Transverse colon (tissue), 4 donors: ENCODE measurements at regions not wholly inside any gene's neighbourhood (a gene's known extent, or its start where the extent isn't known, plus 50 kb on each side); places are given as distances from the start of the nearest gene placed in this dataset.

Experiments
- DNase-seq: peaks from one replicate; pipeline ENCODE4 v3.0.0-alpha.2; 2019
- H3K27ac ChIP-seq, 4 donors: fragments of 200-600 bp; sonication (generic); 2 replicates each; pipeline ENCODE4 v1.5.1; 2016 to 2018; ENCODE audit warnings: inconsistent platforms in 4 of 4
- H3K27me3 ChIP-seq: fragments of 200-600 bp; sonication (generic); 2 replicates; pipeline ENCODE4 v1.5.1; 2017; ENCODE audit warnings: inconsistent platforms
- H3K36me3 ChIP-seq, 4 donors: fragments of 200-600 bp; sonication (generic); 2 replicates each; pipeline ENCODE4 v1.5.1; 2017 to 2019; ENCODE audit warnings: inconsistent platforms in 4 of 4
- H3K4me1 ChIP-seq, 4 donors: fragments of 200-600 bp; sonication (generic); 2 replicates each; pipeline ENCODE4 v1.5.1; 2017 to 2020; ENCODE audit warnings: inconsistent platforms in 4 of 4
- H3K4me3 ChIP-seq, 4 donors: fragments of 200-600 bp; sonication (generic); 1 replicate in 1 of 4; 2 replicates in 3 of 4; pipeline versions ENCODE4 v1.5.1 to v1.6.1; 2017 to 2019; ENCODE audit warnings: inconsistent platforms in 4 of 4
- H3K9me3 ChIP-seq, 2 donors: fragments of 200-600 bp; sonication (generic); 2 replicates each; pipeline ENCODE4 v1.5.1; 2017 to 2019; ENCODE audit warnings: inconsistent platforms in 2 of 2
- EP300 ChIP-seq: sonication (generic); formaldehyde crosslinking; IDR thresholded peaks from one replicate; pipeline ENCODE4 v1.6.1; 2017; ENCODE audit warnings: antibody characterized with exemption, low read depth
- POLR2A ChIP-seq: fragments of 450-650 bp; IDR thresholded peaks from one replicate; pipeline ENCODE4 v1.6.1; 2016; ENCODE audit warnings: antibody characterized with exemption, mild to moderate bottlenecking, moderate library complexity
- POLR2AphosphoS5 ChIP-seq, 3 donors: sonication (generic); formaldehyde crosslinking; IDR thresholded peaks; one replicate each; pipeline ENCODE4 v1.6.1; 2016; ENCODE audit warnings: antibody characterized with exemption in 3 of 3
- WGBS, 2 donors: methylation state at CpG; one replicate each; pipeline ENCODE4 v1.1.5; 2018; ENCODE audit warnings: low coverage in 1 of 2; 5-methylcytosine and 5-hydroxymethylcytosine counted together
- in situ Hi-C, 4 donors: fragments of 200-750 bp; cut with MboI; loops; one replicate each; pipeline versions ENCODE4 v1.15.0 to v1.15.1; 2017; ENCODE audit warnings: low sequenced_read_pairs in 3 of 4, low pct_ligation_motif_present in 1 of 4, low pct_unique_long_range_greater_than_20kb in 1 of 4
- intact Hi-C: fragments of 100-400 bp; cut with DNase I; formaldehyde crosslinking; loops from one replicate; pipeline ENCODE4 v1.15.1; 2023; ENCODE audit warnings: low total_unique reads
- TF ChIP-seq, protein P1 (sequence below), 5 experiments: fragments of 200-600 bp in 3 of 5; fragments of 450-650 bp in 2 of 5; sonication (generic) in 3 of 5; IDR thresholded peaks; 1 replicate in 2 of 5; 2 replicates in 3 of 5; pipeline ENCODE4 v1.5.1; 2016 to 2017; ENCODE audit warnings: antibody characterized with exemption in 5 of 5, inconsistent platforms in 3 of 5, mild to moderate bottlenecking in 2 of 5, moderate library complexity in 1 of 5

DNA sequence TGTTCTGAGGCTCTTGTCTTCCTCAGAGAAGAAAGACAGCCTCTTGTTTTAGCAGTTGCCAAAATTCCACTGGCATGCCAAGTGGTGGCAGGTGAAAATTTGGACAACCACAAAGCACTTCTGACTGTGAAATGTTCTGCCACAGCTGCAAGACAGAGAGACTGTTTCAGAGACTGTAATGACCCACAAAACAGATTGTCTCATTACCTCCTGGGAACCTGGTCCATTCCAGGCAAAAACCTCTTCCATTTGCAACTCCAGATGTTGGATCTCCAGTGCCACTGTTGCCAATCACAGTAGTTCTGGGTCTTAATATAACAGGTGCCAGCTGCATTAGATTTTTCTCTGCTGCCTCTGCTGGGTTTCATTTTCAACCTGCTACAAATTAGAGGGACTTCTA lies 911.5 kb downstream of the UQCRFS1 start:
- in situ Hi-C loops (no loop called here), intact Hi-C loops (no loop called here)
- DNase-seq, result no peak
- no peaks in the 10 kb centered on the region for H3K4me1 ChIP-seq
- H3K27me3 ChIP-seq, result no peaks in the 10 kb centered on the region
- TF ChIP-seq, protein P1, sequence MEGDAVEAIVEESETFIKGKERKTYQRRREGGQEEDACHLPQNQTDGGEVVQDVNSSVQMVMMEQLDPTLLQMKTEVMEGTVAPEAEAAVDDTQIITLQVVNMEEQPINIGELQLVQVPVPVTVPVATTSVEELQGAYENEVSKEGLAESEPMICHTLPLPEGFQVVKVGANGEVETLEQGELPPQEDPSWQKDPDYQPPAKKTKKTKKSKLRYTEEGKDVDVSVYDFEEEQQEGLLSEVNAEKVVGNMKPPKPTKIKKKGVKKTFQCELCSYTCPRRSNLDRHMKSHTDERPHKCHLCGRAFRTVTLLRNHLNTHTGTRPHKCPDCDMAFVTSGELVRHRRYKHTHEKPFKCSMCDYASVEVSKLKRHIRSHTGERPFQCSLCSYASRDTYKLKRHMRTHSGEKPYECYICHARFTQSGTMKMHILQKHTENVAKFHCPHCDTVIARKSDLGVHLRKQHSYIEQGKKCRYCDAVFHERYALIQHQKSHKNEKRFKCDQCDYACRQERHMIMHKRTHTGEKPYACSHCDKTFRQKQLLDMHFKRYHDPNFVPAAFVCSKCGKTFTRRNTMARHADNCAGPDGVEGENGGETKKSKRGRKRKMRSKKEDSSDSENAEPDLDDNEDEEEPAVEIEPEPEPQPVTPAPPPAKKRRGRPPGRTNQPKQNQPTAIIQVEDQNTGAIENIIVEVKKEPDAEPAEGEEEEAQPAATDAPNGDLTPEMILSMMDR (IDR thresholded peaks at IDR 0.05), result no peak
- no peak for TF ChIP-seq POLR2A
- TF ChIP-seq EP300, result no peak
- no peak for TF ChIP-seq POLR2AphosphoS5 (IDR thresholded peaks at IDR 0.05)
- no peak overlapping the region for H3K27ac ChIP-seq
- no peaks in the 10 kb centered on the region for H3K36me3 ChIP-seq
- H3K4me3 ChIP-seq, result no peak overlapping the region
- H3K9me3 ChIP-seq, result no peaks in the 10 kb centered on the region

DNA sequence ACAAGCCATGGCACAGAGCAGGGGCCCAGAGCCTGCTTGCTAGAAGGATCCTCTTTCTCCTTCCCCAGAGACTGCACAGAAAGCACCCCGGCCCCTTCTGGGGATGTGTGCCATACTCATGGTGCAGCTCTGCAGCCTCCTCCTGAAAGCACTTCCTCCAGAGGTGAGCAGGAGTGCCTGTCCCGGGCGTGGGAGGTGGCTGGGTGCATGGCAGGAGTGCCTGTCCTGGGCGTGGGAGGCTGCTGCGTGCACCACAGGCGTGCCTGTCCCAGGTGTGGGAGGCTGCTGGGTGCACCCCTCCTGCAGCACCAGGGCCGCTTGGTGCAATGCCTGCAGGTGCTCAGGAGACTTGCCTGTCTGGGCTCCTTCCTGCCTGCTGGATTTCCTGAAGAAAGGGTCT lies 913.3 kb downstream of the UQCRFS1 start:
- intact Hi-C loops, result no loop called here
- Histone ChIP-seq H3K4me1 (no peaks in the 10 kb centered on the region), H3K9me3 (no peaks in the 10 kb centered on the region), H3K27ac (no peak overlapping the region), H3K4me3 (no peak overlapping the region), H3K36me3 (no peaks in the 10 kb centered on the region), H3K27me3 (no peaks in the 10 kb centered on the region)
- DNase-seq, result no peak
- WGBS, 2 donors, result 35% methylated on average over 7 of the region's 7 CpGs; no CpG with 5 or more reads in 1 of the 2 donors
- TF ChIP-seq POLR2A (no peak), POLR2AphosphoS5 (IDR thresholded peaks at IDR 0.05) (no peak), EP300 (no peak)
- TF ChIP-seq, protein P1 (IDR thresholded peaks at IDR 0.05), result no peak
- in situ Hi-C loops, result no loop called here

DNA sequence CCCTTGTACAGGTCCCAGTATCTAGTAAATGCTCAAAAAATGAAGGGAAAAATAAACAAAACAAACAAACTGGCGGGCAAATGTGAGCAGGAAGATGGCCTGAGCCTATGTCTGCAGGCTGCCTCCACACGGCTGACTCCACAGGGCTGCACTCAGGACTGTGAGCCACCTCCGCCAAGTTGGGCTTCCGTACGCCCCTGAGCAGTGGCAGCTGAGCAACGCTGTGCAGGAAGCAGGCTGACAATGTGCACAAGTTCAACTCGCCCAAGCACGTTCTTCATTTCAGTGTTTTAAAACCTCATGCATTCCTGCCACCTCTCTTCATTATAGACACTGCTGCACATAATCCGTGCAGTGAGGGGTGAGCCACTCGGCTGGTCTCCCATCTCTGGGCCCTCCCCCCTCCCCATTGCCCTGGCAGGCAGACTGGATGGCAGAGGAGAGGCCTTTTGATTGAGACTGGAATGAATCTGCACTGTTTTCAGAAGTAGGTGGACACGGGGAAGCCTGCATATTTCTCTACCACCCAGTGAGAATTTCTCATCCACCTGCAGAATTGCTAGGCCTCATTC lies 915.3 kb downstream of the UQCRFS1 start:
- intact Hi-C loops, result no loop called here
- H3K36me3 ChIP-seq, result no peaks in the 10 kb centered on the region
- TF ChIP-seq, protein P1 (IDR thresholded peaks at IDR 0.05), result no peak
- TF ChIP-seq EP300 (no peak), POLR2A (no peak), POLR2AphosphoS5 (IDR thresholded peaks at IDR 0.05) (no peak)
- no peaks in the 10 kb centered on the region for H3K27me3 ChIP-seq
- 47 to 76% methylated on average over 3 to 11 of the region's 11 CpGs for WGBS, 2 donors
- peaks cover 0 to 6% (median 2%) of the 10 kb centered on the region in 4 donors for H3K4me1 ChIP-seq
- no peaks in the 10 kb centered on the region for H3K9me3 ChIP-seq
- no peak overlapping the region for H3K27ac ChIP-seq
- no peak for DNase-seq
- in situ Hi-C loops, result no loop called here
- H3K4me3 ChIP-seq, result no peak overlapping the region

DNA sequence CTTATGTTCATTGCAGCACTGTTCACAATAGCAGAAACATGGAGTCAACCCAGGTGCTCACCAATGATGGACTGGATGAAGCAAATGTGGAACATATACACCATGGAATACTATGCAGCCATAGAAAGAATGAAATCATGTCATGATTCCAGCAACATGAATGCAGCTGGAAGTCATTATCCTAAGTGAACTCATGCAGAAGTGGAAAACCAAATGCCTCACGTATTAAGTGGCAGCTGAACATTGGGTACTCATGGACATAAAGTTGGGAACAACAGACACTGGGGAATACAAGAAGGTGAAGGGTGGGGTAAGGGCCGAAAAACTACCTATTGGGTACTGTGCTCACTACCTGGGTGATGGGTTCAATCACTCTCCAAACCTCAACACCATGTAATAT lies 915.9 kb downstream of the UQCRFS1 start:
- no peak for DNase-seq
- Histone ChIP-seq H3K4me3 (no peak overlapping the region), H3K27ac (no peak overlapping the region), H3K9me3 (no peaks in the 10 kb centered on the region), H3K36me3 (no peaks in the 10 kb centered on the region), H3K27me3 (no peaks in the 10 kb centered on the region), H3K4me1 (peaks cover 0 to 6% (median 2%) of the 10 kb centered on the region in 4 donors)
- TF ChIP-seq POLR2A (no peak), EP300 (no peak), POLR2AphosphoS5 (IDR thresholded peaks at IDR 0.05) (no peak)
- TF ChIP-seq, protein P1 (IDR thresholded peaks at IDR 0.05), result no peak
- in situ Hi-C loops, result no loop called here
- intact Hi-C loops, result no loop called here
- 83 to 91% methylated on average over 2 of the region's 2 CpGs for WGBS, 2 donors
